Type B pancreatic cell (in vitro differentiated cells): ENCODE measurements at regions not wholly inside any gene's neighbourhood (a gene's known extent, or its start where the extent isn't known, plus 50 kb on each side); places are given as distances from the start of the nearest gene placed in this dataset.

Source experiments
- DNase-seq: peaks from one replicate; pipeline ENCODE4 v3.0.0; 2021; ENCODE audit warnings: mixed read lengths; ENCODE audit not compliant: unreplicated experiment; ENCODE audit errors: extremely low spot score
- H3K27ac Mint-ChIP-seq: 2 replicates; pipeline ENCODE4 v1.8.0; 2021; ENCODE audit warnings: mild to moderate bottlenecking, mixed read lengths
- H3K27me3 Mint-ChIP-seq: 2 replicates; pipeline ENCODE4 v1.8.0; 2021; ENCODE audit warnings: mixed read lengths
- H3K36me3 Mint-ChIP-seq: 2 replicates; pipeline ENCODE4 v1.8.0; 2021; ENCODE audit warnings: mixed read lengths
- H3K4me1 Mint-ChIP-seq: one replicate; pipeline ENCODE4 v1.8.0; 2021; ENCODE audit warnings: mixed read lengths; ENCODE audit not compliant: unreplicated experiment
- H3K4me3 Mint-ChIP-seq: 2 replicates; pipeline ENCODE4 v1.8.0; 2021; ENCODE audit warnings: mild to moderate bottlenecking, mixed read lengths
- H3K9me3 Mint-ChIP-seq: 2 replicates; pipeline ENCODE4 v1.8.0; 2021; ENCODE audit warnings: mixed read lengths
- TF ChIP-seq, protein P1 (sequence below): fragments of 200-600 bp; sonication (generic); conservative IDR thresholded peaks from 2 replicates; pipeline ENCODE4 v1.5.0; 2021; ENCODE audit warnings: antibody characterized with exemption, mild to moderate bottlenecking

DNA sequence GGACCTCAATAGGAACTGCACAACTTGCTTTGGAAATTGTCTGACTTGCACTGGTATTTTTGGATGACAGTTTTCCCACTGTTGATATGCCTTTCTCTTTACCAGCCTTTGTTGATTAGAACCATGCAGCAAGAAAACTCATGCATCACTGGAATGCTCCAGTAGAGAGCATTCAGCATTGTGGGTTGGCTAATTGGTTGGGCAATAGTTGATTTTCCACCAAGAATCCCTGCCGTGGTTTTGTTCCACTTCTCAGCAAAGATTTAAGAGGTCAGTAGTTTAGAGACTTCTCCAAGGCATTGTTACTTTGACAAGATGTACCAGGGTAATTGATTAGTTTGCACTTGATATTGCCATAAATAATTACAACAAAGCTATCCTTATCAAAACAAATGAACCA is 260.0 kb downstream of the DHX35 start:
- Mint-ChIP-seq H3K27me3 (peaks cover 59% of the 10 kb centered on the region), H3K4me1 (no peaks in the 10 kb centered on the region), H3K27ac (no peak overlapping the region), H3K4me3 (no peak overlapping the region), H3K9me3 (no peaks in the 10 kb centered on the region), H3K36me3 (no peaks in the 10 kb centered on the region)
- TF ChIP-seq, protein P1, sequence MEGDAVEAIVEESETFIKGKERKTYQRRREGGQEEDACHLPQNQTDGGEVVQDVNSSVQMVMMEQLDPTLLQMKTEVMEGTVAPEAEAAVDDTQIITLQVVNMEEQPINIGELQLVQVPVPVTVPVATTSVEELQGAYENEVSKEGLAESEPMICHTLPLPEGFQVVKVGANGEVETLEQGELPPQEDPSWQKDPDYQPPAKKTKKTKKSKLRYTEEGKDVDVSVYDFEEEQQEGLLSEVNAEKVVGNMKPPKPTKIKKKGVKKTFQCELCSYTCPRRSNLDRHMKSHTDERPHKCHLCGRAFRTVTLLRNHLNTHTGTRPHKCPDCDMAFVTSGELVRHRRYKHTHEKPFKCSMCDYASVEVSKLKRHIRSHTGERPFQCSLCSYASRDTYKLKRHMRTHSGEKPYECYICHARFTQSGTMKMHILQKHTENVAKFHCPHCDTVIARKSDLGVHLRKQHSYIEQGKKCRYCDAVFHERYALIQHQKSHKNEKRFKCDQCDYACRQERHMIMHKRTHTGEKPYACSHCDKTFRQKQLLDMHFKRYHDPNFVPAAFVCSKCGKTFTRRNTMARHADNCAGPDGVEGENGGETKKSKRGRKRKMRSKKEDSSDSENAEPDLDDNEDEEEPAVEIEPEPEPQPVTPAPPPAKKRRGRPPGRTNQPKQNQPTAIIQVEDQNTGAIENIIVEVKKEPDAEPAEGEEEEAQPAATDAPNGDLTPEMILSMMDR = no peak
- DNase-seq = no peak

DNA sequence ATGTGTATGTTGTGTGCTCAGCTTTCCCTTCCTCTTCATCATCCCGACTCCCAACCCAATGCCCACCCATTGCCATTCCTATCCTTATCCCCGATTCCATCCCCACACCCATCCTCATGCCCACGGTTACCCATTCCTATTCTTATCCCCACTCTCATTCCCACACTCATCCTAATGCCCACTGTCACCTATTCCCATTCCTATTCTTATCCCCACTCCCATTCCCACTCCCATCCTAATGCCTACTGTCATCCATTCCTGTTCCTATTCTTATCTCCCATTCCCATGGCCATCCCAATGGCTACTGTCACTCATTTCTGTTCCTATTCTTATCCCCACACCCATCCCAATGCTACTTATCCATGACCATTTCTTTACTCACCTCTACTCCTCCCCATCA is 254.1 kb downstream of the DHX35 start:
- Mint-ChIP-seq H3K4me1 (no peaks in the 10 kb centered on the region), H3K9me3 (no peaks in the 10 kb centered on the region), H3K36me3 (no peaks in the 10 kb centered on the region), H3K27ac (no peak overlapping the region), H3K4me3 (no peak overlapping the region), H3K27me3 (peaks cover 56% of the 10 kb centered on the region)
- TF ChIP-seq, protein P1 = no peak
- DNase-seq = no peak

DNA sequence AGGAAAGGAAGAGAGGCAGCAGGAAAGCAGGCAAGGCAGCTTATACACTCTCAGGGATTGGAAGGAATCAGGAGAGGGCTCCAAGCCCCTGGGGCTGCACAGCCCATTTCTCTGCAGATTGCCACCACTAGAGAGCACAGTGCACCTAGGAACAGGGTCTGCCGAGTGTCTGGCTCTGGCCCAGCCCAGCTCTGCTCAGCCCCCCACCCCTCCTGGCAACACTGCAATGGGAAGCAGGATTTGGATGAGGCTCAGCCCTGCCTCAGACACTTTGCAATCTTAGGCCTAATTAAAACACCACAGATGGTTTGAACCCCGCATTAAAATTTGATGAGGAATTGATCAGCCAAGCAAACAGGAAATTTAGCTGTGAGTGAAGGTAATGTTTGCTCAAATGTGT is 252.7 kb downstream of the DHX35 start:
- no peak for DNase-seq
- no peaks in the 10 kb centered on the region for H3K9me3 Mint-ChIP-seq
- TF ChIP-seq, protein P1 = peak; percentile 36
- peaks cover 47% of the 10 kb centered on the region for H3K27me3 Mint-ChIP-seq
- H3K4me1 Mint-ChIP-seq = no peaks in the 10 kb centered on the region
- no peak overlapping the region for H3K27ac Mint-ChIP-seq
- no peak overlapping the region for H3K4me3 Mint-ChIP-seq
- H3K36me3 Mint-ChIP-seq = no peaks in the 10 kb centered on the region

DNA sequence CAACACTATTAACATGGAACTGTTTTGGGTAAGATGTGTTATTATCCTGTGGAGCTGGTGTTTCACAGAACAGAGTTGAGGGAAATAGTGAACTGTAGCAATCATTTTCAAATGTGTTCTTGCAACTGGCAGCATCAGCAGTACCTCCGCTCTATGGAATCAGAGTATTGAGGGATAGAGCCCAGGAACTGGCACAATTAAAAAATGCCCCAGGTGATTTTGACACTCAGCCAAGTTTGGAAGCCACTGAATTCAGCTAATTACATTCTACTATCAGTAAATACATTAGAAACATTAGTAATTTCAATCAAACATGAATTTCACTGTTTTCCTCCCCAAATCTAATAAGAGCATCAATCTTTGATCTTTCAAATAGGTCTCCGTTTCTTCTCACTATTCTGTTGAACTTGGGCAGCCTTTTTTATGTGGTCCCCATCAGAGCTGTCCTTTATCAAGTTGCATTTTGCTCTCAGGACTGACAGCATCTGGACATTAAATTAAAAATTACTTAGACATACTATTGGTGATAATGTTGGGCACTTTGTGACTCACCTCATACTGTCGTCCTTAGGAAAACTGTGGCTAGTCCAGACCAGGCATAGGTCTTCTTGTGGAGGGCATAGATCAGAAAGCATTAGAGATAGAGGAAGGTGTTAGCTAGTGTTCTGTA is 251.5 kb downstream of the DHX35 start:
- Mint-ChIP-seq H3K4me3 (no peak overlapping the region), H3K9me3 (no peaks in the 10 kb centered on the region), H3K27me3 (peaks cover 50% of the 10 kb centered on the region), H3K27ac (no peak overlapping the region), H3K4me1 (no peaks in the 10 kb centered on the region), H3K36me3 (no peaks in the 10 kb centered on the region)
- no peak for DNase-seq
- TF ChIP-seq, protein P1 = no peak

DNA sequence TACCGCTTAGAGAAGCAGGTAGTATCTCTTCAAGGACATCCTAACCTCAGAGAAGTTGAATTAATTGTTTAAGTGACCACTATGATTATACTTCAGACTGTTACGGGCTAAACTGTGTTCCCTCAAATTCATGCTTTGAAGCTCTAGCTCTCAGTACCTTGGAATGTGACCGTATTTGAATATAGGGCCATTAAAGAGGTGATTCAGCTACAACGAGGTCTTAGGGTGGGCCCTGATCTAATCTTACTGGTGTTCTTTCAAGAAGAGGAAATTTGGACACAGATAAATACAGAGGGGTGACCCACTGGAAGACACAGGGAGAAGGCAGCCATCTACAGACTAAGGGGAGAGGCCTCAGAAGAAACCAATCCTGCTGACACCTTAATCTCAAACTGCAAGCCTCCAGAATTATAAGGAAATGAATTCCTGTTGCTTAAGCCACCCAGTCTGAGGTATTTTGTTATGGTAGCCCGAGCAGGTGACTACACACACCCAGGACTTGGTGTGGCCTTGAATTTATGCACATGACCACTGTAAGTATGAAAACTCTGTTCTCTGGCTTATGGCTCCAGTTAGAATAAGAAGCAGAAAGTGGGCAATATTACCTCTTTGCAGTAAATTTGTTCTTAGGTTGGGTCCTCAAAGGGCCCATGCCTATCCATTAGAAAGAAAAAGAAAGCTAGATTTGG is 249.1 kb downstream of the DHX35 start:
- no peaks in the 10 kb centered on the region for H3K4me1 Mint-ChIP-seq
- no peak overlapping the region for H3K27ac Mint-ChIP-seq
- no peak for DNase-seq
- H3K27me3 Mint-ChIP-seq = peaks cover 46% of the 10 kb centered on the region
- TF ChIP-seq, protein P1 = no peak
- no peaks in the 10 kb centered on the region for H3K9me3 Mint-ChIP-seq
- no peaks in the 10 kb centered on the region for H3K36me3 Mint-ChIP-seq
- H3K4me3 Mint-ChIP-seq = no peak overlapping the region
